Uterus (tissue), 2 donors: ENCODE measurements at regions not wholly inside any gene's neighbourhood (a gene's known extent, or its start where the extent isn't known, plus 50 kb on each side); places are given as distances from the start of the nearest gene placed in this dataset.

ENCODE experiments used
- CTCF ChIP-seq, 4 experiments: fragments of 200-600 bp in 2 of 4; fragments of 450-650 bp in 2 of 4; sonication (generic) in 2 of 4; IDR thresholded peaks; one replicate each; pipeline ENCODE4 v1.5.1; 2016 to 2019; ENCODE audit warnings: antibody characterized with exemption in 4 of 4, mild to moderate bottlenecking in 2 of 4, moderate library complexity in 1 of 4
- POLR2A ChIP-seq, 2 donors: fragments of 450-650 bp; IDR thresholded peaks; one replicate each; pipeline ENCODE4 v1.6.1; 2016; ENCODE audit warnings: antibody characterized with exemption in 2 of 2, mild to moderate bottlenecking in 1 of 2, moderate library complexity in 1 of 2

- TF ChIP-seq CTCF (IDR thresholded peaks at IDR 0.05), result no peak
- TF ChIP-seq POLR2A (IDR thresholded peaks at IDR 0.05), result no peak
Observed at GRCh38 chr6:81456416-81456815, 296.1 kb downstream of the TENT5A start.
